GM19099 (cell line): ENCODE measurements at regions not wholly inside any gene's neighbourhood (a gene's known extent, or its start where the extent isn't known, plus 50 kb on each side); places are given as distances from the start of the nearest gene placed in this dataset.

Experiments
- POLR2A ChIP-seq: IDR thresholded peaks from 3 replicates; pipeline ENCODE4 v1.6.1; 2011; ENCODE audit warnings: low read depth; ENCODE audit not compliant: insufficient read length; ENCODE audit errors: extremely low read depth

GRCh38 chr18:46297621-46298020 is 193.4 kb downstream of the HAUS1 start:
- no peak for TF ChIP-seq POLR2A

- no peak for TF ChIP-seq POLR2A
Observed at GRCh38 chr18:46298511-46298910, 194.3 kb downstream of the HAUS1 start.

- no peak for TF ChIP-seq POLR2A
Observed at GRCh38 chr18:46299465-46300008, 195.4 kb downstream of the HAUS1 start.

GRCh38 chr18:46301081-46301480 is 196.9 kb downstream of the HAUS1 start:
- TF ChIP-seq POLR2A: no peak

GRCh38 chr18:46301571-46301970 is 197.4 kb downstream of the HAUS1 start:
- no peak for TF ChIP-seq POLR2A

GRCh38 chr18:46302528-46303485 is 198.6 kb downstream of the HAUS1 start:
- TF ChIP-seq POLR2A: no peak

- TF ChIP-seq POLR2A: no peak
Observed at GRCh38 chr18:46310258-46310657, 206.1 kb downstream of the HAUS1 start.

- TF ChIP-seq POLR2A: no peak
Observed at GRCh38 chr18:46310675-46311345, 206.6 kb downstream of the HAUS1 start.

- no peak for TF ChIP-seq POLR2A
Observed at GRCh38 chr18:46311491-46311890, 207.3 kb downstream of the HAUS1 start.

- TF ChIP-seq POLR2A: no peak
Observed at GRCh38 chr18:46312221-46312620, 208.0 kb downstream of the HAUS1 start.

GRCh38 chr18:46313521-46313920 is 209.3 kb downstream of the HAUS1 start:
- no peak for TF ChIP-seq POLR2A

GRCh38 chr18:46314011-46314410 is 209.8 kb downstream of the HAUS1 start:
- no peak for TF ChIP-seq POLR2A

- no peak for TF ChIP-seq POLR2A
Observed at GRCh38 chr18:46315161-46315560, 211.0 kb downstream of the HAUS1 start.

GRCh38 chr18:46318356-46318755 is 214.2 kb downstream of the HAUS1 start:
- TF ChIP-seq POLR2A: no peak

- no peak for TF ChIP-seq POLR2A
Observed at GRCh38 chr18:46319783-46320182, 215.6 kb downstream of the HAUS1 start.

GRCh38 chr18:46320297-46320696 is 216.1 kb downstream of the HAUS1 start:
- no peak for TF ChIP-seq POLR2A
